ENCODE measurements at regions not wholly inside any gene's neighbourhood (a gene's known extent, or its start where the extent isn't known, plus 50 kb on each side); places are given as distances from the start of the nearest gene placed in this dataset.

DNA sequence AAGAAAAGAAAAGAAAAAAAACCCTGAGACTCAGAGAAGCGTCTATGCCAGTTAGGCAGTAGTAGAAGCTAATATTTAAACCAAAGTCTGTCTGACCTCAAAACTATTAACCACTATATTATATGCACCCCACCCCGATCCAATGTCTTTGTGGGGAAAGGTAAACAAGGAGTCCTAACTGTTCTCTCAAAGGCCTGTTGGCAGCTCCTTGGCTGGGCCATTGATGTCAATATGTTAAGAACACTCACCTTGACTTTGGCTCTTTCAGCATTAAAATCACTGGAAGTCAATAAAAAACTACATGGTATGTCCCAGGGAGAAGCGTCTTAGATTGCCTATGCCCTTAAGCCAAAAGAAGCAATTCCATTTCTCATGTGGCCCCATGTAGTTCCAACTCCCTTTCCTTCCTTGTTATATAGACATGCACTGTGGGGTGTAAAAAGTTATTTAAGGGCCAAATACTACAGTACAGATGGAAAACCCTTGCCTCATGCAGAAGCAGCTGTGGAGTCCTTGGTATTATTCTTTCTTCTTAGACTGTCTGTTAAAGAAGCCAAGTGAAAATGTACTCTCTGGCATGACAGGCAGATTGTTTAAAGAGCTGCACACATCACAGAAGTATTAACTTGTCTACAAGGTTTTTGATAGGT, 308.6 kb upstream of the RPS23 start:
- in situ Hi-C loops (cut with HindIII; ENCODE audit: low pct_unique_long_range_greater_than_20kb, low sequenced_read_pairs): no loop called here
- TF ChIP-seq POLR2AphosphoS5 (IDR thresholded peaks at IDR 0.05; ENCODE audit: low read depth, low read length) (no peak), TCF7L2 (IDR thresholded peaks at IDR 0.05; ENCODE audit: low read depth, low read length) (no peak), CTCF (IDR thresholded peaks at IDR 0.05) (no peak)
- TF ChIP-seq, protein P1, sequence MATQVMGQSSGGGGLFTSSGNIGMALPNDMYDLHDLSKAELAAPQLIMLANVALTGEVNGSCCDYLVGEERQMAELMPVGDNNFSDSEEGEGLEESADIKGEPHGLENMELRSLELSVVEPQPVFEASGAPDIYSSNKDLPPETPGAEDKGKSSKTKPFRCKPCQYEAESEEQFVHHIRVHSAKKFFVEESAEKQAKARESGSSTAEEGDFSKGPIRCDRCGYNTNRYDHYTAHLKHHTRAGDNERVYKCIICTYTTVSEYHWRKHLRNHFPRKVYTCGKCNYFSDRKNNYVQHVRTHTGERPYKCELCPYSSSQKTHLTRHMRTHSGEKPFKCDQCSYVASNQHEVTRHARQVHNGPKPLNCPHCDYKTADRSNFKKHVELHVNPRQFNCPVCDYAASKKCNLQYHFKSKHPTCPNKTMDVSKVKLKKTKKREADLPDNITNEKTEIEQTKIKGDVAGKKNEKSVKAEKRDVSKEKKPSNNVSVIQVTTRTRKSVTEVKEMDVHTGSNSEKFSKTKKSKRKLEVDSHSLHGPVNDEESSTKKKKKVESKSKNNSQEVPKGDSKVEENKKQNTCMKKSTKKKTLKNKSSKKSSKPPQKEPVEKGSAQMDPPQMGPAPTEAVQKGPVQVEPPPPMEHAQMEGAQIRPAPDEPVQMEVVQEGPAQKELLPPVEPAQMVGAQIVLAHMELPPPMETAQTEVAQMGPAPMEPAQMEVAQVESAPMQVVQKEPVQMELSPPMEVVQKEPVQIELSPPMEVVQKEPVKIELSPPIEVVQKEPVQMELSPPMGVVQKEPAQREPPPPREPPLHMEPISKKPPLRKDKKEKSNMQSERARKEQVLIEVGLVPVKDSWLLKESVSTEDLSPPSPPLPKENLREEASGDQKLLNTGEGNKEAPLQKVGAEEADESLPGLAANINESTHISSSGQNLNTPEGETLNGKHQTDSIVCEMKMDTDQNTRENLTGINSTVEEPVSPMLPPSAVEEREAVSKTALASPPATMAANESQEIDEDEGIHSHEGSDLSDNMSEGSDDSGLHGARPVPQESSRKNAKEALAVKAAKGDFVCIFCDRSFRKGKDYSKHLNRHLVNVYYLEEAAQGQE (IDR thresholded peaks at IDR 0.05; ENCODE audit: insufficient read depth in 1 of 2, low read depth in 2 of 2, low read length in 1 of 2): no peak
- POLR2A ChIA-PET: interaction anchor here (0.7 kb wide), 1 partner anchor 808 kb away, joined by 7 read pairs; no protein-coding TSS in a partner anchor
- Histone ChIP-seq H3K27me3 (ENCODE audit: control insufficient read depth, insufficient read depth, low read length) (no peaks in the 10 kb centered on the region), H3K4me1 (ENCODE audit: control insufficient read depth, insufficient read depth, low read length) (no peaks in the 10 kb centered on the region), H3K4me3 (ENCODE audit: low read depth in 2 of 2, low read length in 2 of 2) (no peak overlapping the region), H3K36me3 (ENCODE audit: control insufficient read depth, insufficient read depth, low read length) (no peaks in the 10 kb centered on the region), H3K27ac (ENCODE audit: low read length) (no peak overlapping the region), H3K9me3 (ENCODE audit: control insufficient read depth, insufficient read depth, low read depth, low read length) (no peaks in the 10 kb centered on the region)
- no peak for DNase-seq (ENCODE audit: low read depth, low spot score)
- no peak for ATAC-seq
- CTCF ChIA-PET: no interaction called here
- intact Hi-C loops (cut with micrococcal nuclease; ENCODE audit: unreplicated experiment): no loop called here
- no TSS peak for BruUV-seq (replicated peaks)

DNA sequence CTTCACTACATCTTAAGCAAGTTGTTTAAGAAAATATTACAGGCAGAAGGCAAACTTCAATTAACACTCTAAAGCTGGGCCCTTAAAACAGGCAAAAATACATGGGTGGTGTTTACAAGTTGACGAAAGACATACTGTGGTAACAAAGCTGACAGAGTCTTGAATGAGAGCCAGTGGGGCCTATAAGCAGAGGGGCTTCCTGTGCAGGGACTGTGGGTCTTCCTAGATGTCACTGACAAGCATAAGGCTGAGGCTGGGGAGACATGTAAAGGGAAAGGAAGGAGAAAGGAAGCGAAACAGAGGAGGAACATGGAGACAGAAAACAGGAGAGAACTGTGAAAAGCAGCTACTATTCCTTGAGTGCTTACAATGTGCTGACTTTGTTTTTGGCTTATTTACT, 308.0 kb upstream of the RPS23 start:
- Histone ChIP-seq H3K27ac (ENCODE audit: low read length) (no peak overlapping the region), H3K4me1 (ENCODE audit: control insufficient read depth, insufficient read depth, low read length) (no peaks in the 10 kb centered on the region), H3K9me3 (ENCODE audit: control insufficient read depth, insufficient read depth, low read depth, low read length) (no peaks in the 10 kb centered on the region), H3K27me3 (ENCODE audit: control insufficient read depth, insufficient read depth, low read length) (no peaks in the 10 kb centered on the region), H3K36me3 (ENCODE audit: control insufficient read depth, insufficient read depth, low read length) (no peaks in the 10 kb centered on the region), H3K4me3 (ENCODE audit: low read depth in 2 of 2, low read length in 2 of 2) (no peak overlapping the region)
- intact Hi-C loops (cut with micrococcal nuclease; ENCODE audit: unreplicated experiment) (no loop called here), in situ Hi-C loops (cut with HindIII; ENCODE audit: low pct_unique_long_range_greater_than_20kb, low sequenced_read_pairs) (no loop called here)
- TF ChIP-seq TCF7L2 (IDR thresholded peaks at IDR 0.05; ENCODE audit: low read depth, low read length) (no peak), SIN3A (IDR thresholded peaks at IDR 0.05; ENCODE audit: borderline replicate concordance, insufficient read depth, low read depth, low read length) (no peak), POLR2AphosphoS5 (IDR thresholded peaks at IDR 0.05; ENCODE audit: low read depth, low read length) (no peak), CTCF (IDR thresholded peaks at IDR 0.05) (no peak)
- TF ChIP-seq, protein P1 (IDR thresholded peaks at IDR 0.05; ENCODE audit: insufficient read depth in 1 of 2, low read depth in 2 of 2, low read length in 1 of 2): no peak
- no TSS peak for BruUV-seq (replicated peaks)
- DNase-seq (ENCODE audit: low read depth, low spot score): no peak
- ATAC-seq: no peak
- CTCF ChIA-PET: no interaction called here
- POLR2A ChIA-PET: interaction anchor here (0.7 kb wide), 2 partner anchors 741 to 809 kb away, joined by 3 to 7 read pairs; no protein-coding TSS in a partner anchor
